Fibroblast of lung (primary cell): ENCODE measurements at regions not wholly inside any gene's neighbourhood (a gene's known extent, or its start where the extent isn't known, plus 50 kb on each side); places are given as distances from the start of the nearest gene placed in this dataset.

Source experiments
- DNase-seq, 2 donors: peaks; one replicate each; pipeline versions ENCODE4 v3.0.0 to v3.0.0-alpha.2; 2010; ENCODE audit warnings: low read depth in 2 of 2
- H2AFZ ChIP-seq: 2 replicates; pipeline ENCODE4 v1.5.1; 2012; ENCODE audit warnings: low read length, control low read depth, inconsistent platforms
- H3K27ac ChIP-seq: 2 replicates; pipeline ENCODE4 v1.5.1; 2011; ENCODE audit warnings: low read length, control low read depth; ENCODE audit not compliant: insufficient read depth
- H3K27me3 ChIP-seq: 2 replicates; pipeline ENCODE4 v1.5.1; 2011; ENCODE audit warnings: mild to moderate bottlenecking, low read length; ENCODE audit not compliant: control insufficient read depth, insufficient read depth
- H3K36me3 ChIP-seq: 2 replicates; pipeline ENCODE4 v1.5.1; 2011; ENCODE audit warnings: low read length; ENCODE audit not compliant: control insufficient read depth, insufficient read depth
- H3K4me1 ChIP-seq: 2 replicates; pipeline ENCODE4 v1.5.1; 2011; ENCODE audit warnings: low read length; ENCODE audit not compliant: control insufficient read depth, insufficient read depth; ENCODE audit errors: extremely low read depth
- H3K4me2 ChIP-seq: 2 replicates; pipeline ENCODE4 v1.5.1; 2011; ENCODE audit warnings: low read length, control low read depth; ENCODE audit not compliant: insufficient read depth; ENCODE audit errors: extremely low read depth
- H3K4me3 ChIP-seq, 4 experiments: fragments of 200-600 bp in 1 of 4; sonication (generic) in 1 of 4; replicated peaks in 1 of 4; 2 replicates each; pipeline ENCODE4 v1.5.1; 2011 to 2016; ENCODE audit warnings: low read length in 4 of 4, low read depth in 3 of 4, mild to moderate bottlenecking in 3 of 4, control low read depth in 2 of 4, inconsistent platforms in 1 of 4, mixed read lengths in 1 of 4; ENCODE audit not compliant: insufficient read depth in 1 of 4; ENCODE audit errors: control extremely low read depth in 1 of 4
- H3K79me2 ChIP-seq: 2 replicates; pipeline ENCODE4 v1.5.1; 2012; ENCODE audit warnings: mild to moderate bottlenecking, low read length, inconsistent platforms; ENCODE audit not compliant: control insufficient read depth, insufficient read depth
- H3K9ac ChIP-seq: 2 replicates; pipeline ENCODE4 v1.5.1; 2011; ENCODE audit warnings: mild to moderate bottlenecking, low read length, control low read depth; ENCODE audit not compliant: insufficient read depth
- H3K9me3 ChIP-seq: 2 replicates; pipeline ENCODE4 v1.5.1; 2012; ENCODE audit warnings: low read depth, low read length; ENCODE audit not compliant: control insufficient read depth, insufficient read depth
- H4K20me1 ChIP-seq: 2 replicates; pipeline ENCODE4 v1.5.1; 2011; ENCODE audit warnings: low read length; ENCODE audit not compliant: control insufficient read depth, insufficient read depth; ENCODE audit errors: extremely low read depth
- EZH2 ChIP-seq: IDR thresholded peaks from 2 replicates; pipeline ENCODE4 v1.5.1; 2012; ENCODE audit warnings: low read length, control low read depth, mild to moderate bottlenecking; ENCODE audit errors: missing control alignments
- TF ChIP-seq, protein P1 (sequence below), 2 donors: IDR thresholded peaks in 1 of 2; conservative IDR thresholded peaks in 1 of 2; 1 replicate in 1 of 2; 2 replicates in 1 of 2; pipeline ENCODE4 v1.5.1; 2011 to 2012; ENCODE audit warnings: low read length in 2 of 2, control low read depth in 1 of 2, inconsistent platforms in 1 of 2, low read depth in 1 of 2, mild to moderate bottlenecking in 1 of 2

DNA sequence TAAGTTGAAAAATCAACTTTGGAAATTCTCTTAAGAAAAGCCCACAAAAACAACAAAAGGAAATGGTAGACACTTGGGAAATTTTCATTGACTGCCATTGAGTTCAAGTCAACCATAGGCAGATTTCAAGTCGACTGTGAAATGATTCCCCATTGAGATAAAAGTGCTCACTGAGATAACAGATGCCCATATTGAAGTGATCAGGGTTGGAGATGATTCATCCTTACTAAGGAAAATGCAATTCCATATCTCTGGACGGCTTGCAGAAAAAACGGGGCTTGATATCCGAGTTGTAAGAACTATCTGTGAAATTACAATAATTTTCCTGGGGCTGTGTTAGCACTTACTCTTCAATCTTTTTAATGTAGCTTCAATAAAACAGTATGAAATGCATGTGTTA lies 373.1 kb upstream of the THRB start:
- no peak overlapping the region for H3K4me2 ChIP-seq
- no peak for DNase-seq
- H3K9ac ChIP-seq: no peak overlapping the region
- TF ChIP-seq EZH2: no peak
- TF ChIP-seq, protein P1, sequence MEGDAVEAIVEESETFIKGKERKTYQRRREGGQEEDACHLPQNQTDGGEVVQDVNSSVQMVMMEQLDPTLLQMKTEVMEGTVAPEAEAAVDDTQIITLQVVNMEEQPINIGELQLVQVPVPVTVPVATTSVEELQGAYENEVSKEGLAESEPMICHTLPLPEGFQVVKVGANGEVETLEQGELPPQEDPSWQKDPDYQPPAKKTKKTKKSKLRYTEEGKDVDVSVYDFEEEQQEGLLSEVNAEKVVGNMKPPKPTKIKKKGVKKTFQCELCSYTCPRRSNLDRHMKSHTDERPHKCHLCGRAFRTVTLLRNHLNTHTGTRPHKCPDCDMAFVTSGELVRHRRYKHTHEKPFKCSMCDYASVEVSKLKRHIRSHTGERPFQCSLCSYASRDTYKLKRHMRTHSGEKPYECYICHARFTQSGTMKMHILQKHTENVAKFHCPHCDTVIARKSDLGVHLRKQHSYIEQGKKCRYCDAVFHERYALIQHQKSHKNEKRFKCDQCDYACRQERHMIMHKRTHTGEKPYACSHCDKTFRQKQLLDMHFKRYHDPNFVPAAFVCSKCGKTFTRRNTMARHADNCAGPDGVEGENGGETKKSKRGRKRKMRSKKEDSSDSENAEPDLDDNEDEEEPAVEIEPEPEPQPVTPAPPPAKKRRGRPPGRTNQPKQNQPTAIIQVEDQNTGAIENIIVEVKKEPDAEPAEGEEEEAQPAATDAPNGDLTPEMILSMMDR (conservative IDR thresholded peaks at IDR 0.05 in 1 of 2, IDR thresholded peaks at IDR 0.05 in 1 of 2; ENCODE audit: low read depth in 1 of 2, low read length in 2 of 2): no peak
- no peak overlapping the region for H3K27ac ChIP-seq
- H3K36me3 ChIP-seq: no peaks in the 10 kb centered on the region
- no peaks in the 10 kb centered on the region for H3K79me2 ChIP-seq
- no peaks in the 10 kb centered on the region for H3K27me3 ChIP-seq
- no peaks in the 10 kb centered on the region for H3K9me3 ChIP-seq
- no peak overlapping the region for H2AFZ ChIP-seq
- H4K20me1 ChIP-seq: no peaks in the 10 kb centered on the region
- no peaks in the 10 kb centered on the region for H3K4me1 ChIP-seq
- H3K4me3 ChIP-seq: no peak overlapping the region

- Histone ChIP-seq H3K79me2 (no peaks in the 10 kb centered on the region), H3K4me2 (no peak overlapping the region), H3K4me3 (no peak overlapping the region), H3K27ac (no peak overlapping the region), H2AFZ (no peak overlapping the region), H3K9ac (no peak overlapping the region), H3K9me3 (no peaks in the 10 kb centered on the region), H3K36me3 (no peaks in the 10 kb centered on the region), H3K4me1 (no peaks in the 10 kb centered on the region), H4K20me1 (no peaks in the 10 kb centered on the region), H3K27me3 (no peaks in the 10 kb centered on the region)
- TF ChIP-seq, protein P1 (conservative IDR thresholded peaks at IDR 0.05 in 1 of 2, IDR thresholded peaks at IDR 0.05 in 1 of 2; ENCODE audit: low read depth in 1 of 2, low read length in 2 of 2): no peak
- no peak for TF ChIP-seq EZH2
- no peak for DNase-seq
These were observed 386.6 kb upstream of the THRB start for GRCh38 chr3:24881239-24881638.

DNA sequence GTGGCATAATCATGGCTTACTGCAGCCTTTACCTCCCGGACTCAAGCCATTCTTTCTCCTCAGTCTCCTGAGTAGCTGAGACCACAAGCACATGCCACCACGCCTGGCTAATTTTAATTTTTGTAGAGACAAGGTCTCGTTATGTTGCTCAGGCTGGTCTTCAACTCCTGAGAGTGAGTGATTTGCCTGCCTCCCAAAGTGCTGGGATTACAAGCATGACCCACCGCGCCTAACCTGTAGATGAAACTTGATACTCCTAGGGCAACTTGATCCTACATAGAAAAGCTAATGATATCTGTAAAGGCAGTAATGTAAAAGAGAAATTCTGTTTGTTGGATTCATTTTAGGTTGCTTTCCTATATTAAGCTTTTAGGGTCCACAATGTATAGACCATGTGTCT lies 391.9 kb upstream of the THRB start:
- TF ChIP-seq, protein P1 (conservative IDR thresholded peaks at IDR 0.05 in 1 of 2, IDR thresholded peaks at IDR 0.05 in 1 of 2; ENCODE audit: low read depth in 1 of 2, low read length in 2 of 2): no peak
- TF ChIP-seq EZH2: no peak
- Histone ChIP-seq H3K27me3 (no peaks in the 10 kb centered on the region), H2AFZ (no peak overlapping the region), H3K36me3 (no peaks in the 10 kb centered on the region), H3K27ac (no peak overlapping the region), H3K4me1 (no peaks in the 10 kb centered on the region), H4K20me1 (no peaks in the 10 kb centered on the region), H3K79me2 (no peaks in the 10 kb centered on the region), H3K4me3 (no peak overlapping the region), H3K4me2 (no peak overlapping the region), H3K9me3 (no peaks in the 10 kb centered on the region), H3K9ac (no peak overlapping the region)
- no peak for DNase-seq
